ENCODE measurements at regions not wholly inside any gene's neighbourhood (a gene's known extent, or its start where the extent isn't known, plus 50 kb on each side); places are given as distances from the start of the nearest gene placed in this dataset.
"Not testable (repeated sequence)": the region's sequence is repeated elsewhere in the genome, so short reads cannot be mapped to it uniquely, and the experiment has no call there.

DNA sequence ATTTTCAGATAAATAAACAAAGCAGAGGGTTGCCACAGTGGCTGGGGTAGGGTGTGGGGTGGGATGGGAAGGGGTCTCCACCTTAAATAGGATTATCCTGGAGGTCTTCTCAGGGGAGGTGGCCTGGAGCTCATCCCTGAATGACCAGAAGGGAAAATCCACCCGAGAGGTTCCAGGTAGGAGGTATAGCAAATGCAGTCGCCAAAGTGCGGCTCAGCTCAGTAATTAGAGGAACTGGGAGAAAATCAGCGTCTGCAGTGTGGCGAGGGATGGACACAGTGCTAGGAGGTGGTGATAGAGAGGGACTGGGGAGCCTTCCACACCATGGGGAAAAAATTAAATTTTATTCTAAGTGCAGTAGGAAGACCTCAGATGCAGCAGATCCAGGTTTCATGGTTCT, 584.5 kb downstream of the MATN1 start:
- DNase-seq (ENCODE audit: low read depth in 4 of 4, low spot score in 1 of 4): no peak

DNA sequence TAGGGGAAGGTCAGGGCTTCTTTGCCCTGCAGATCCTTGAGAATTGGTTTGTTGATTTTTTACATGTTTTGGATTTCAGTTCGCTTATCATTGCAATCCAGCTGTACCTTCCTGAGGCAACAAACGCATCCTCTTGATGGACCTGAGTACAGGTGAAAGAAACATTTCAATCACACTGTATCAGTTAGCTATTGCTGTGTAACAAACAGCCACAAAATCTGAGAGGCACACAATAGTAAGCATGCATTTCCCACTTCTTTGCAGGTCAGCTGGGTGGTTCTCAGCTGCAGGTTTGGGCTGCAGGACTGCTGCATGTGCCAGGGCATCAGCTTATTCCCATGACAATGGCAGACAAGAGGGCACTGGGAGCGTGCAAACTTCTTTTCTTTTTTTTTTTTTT, 586.4 kb downstream of the MATN1 start:
- DNase-seq (ENCODE audit: low read depth in 4 of 4, low spot score in 1 of 4): no peak

DNA sequence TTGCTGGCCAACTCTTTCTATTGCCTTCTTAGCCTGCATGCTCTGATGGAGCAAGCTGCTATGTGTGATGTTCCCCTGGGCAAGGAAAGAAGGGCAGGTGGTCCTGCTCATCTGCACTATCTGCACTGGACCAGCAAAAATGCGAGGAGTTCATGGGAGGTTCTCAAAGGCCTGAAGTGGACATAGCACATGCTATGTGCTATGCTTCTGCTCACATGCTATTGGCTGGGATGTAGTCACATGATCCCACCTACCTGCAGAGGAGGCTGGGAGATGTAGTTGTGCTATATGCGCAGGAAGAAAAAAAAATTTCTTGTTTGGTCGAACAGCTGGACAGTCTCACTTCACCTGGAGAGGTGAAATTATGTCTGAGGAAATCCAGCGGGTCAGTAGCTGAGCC, 587.7 kb downstream of the MATN1 start:
- DNase-seq (ENCODE audit: low read depth in 4 of 4, low spot score in 1 of 4): no peak

DNA sequence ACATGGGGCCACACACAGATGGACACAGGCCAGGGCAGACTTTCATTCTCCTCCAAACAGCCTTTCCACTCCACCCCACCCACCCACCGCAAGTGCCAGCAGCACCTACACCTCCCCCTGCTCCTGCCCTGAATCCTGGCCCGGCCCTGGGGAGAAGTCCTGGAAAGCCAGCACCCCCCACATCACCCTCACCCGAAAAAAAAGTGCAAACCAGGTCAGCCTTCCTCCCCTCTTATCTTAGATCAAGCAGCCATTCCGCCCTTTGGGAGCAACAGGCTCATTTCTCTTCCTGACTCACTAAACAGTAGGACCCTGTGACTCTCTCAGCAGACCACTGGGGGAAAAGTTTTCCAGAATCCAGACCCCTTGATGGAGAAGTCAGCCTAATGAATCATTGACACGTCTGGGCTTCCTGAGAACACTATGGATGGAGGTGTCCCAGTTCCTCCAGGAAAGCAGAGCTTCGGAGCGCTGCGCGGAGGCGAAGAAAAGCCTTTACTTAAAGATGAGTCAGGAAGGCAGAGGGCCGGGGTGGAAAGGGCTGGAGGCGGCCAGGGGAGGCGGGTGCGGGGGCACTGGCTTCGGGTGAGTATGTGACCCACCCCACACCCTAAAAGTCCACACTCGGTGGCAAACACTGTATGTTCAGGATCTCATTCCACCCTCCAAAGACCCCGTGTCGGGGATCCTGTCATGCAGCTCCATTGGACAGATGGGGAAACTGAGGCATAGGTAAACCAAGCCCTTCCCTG, 588.7 kb downstream of the MATN1 start:
- no peak for DNase-seq (ENCODE audit: low read depth in 4 of 4, low spot score in 1 of 4)

DNA sequence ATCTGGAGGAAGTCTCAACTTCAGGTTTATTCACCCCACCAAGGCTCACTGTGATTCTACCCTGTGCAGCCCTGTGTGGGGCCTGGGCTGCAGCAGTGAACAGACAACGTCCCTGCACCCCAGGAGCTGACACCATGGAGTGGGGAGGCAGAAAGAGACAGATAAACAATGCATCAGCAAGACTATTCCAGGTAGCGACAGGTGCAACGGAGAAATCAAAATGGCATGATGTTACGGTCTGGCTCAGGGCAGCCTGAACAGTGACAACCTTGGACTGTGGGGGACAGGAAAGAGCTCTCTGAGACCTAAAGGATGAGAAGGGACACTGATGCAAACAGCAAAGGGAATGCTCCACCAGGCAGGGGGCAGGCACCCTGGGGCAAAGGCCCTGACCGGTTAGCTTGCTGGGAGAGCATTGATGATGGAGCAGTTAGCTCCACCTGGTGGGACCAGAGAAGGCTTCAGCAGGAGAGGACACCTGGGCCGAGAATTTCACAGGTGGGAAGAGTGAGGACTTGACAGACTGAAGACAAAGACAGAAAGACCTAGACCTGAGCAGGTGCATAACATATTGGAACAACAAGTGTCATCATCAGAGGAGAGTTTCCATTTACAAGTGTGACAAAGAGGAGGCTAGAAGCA, 589.9 kb downstream of the MATN1 start:
- no peak for DNase-seq (ENCODE audit: low read depth in 4 of 4, low spot score in 1 of 4)

DNA sequence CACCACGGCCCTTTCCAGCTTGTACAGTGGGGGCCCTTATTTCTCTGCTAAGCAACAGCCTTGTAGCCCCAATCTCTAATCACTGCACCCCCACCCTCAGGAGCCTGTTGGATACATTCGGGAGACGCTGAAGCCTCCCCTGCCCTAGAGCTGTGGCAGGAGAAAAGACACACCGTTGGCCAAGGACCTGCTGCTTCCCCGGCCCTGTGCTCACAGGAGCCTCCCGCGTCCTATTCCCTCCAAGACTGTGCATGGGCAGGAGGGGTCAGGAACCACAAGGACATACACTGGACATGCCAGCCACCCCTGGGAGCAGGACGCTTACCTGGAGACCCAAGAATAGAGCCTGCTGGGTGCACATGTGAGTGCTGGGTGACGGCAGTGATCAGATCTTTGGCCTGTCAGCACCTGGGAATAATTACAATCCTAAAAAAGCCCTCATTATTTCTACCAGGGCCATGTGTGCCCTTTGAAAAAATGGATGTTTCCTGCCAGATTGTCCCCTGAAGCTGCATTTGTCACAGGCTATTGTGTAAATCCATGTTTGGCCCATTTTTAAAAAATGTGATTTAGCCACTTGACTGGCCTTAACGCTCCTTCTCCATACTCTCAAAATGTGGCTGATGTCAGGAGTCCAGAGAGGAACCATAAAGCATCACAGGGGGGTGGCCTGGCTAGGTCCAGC, 590.6 kb downstream of the MATN1 start:
- no peak for DNase-seq (ENCODE audit: low read depth in 4 of 4, low spot score in 1 of 4)

DNA sequence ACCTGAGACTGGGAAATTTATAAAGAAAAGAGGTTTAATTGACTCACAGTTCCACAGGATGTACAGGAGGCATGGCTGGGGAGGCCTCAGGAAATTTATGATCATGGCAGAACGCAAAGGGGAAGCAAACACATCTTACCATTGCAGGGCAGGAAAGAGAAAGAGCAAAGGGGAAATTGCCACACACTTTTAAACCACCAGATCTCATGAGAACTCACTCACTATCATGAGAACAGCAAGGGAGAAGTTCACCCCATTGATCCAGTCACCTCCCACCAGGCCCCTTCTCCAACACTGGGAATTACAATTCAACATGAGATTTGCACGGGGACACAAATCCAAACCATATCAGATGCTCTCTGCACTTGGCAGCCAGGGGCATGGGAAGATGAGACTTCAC, 592.8 kb downstream of the MATN1 start:
- not testable (repeated sequence) for DNase-seq (ENCODE audit: low read depth in 4 of 4, low spot score in 1 of 4)

DNA sequence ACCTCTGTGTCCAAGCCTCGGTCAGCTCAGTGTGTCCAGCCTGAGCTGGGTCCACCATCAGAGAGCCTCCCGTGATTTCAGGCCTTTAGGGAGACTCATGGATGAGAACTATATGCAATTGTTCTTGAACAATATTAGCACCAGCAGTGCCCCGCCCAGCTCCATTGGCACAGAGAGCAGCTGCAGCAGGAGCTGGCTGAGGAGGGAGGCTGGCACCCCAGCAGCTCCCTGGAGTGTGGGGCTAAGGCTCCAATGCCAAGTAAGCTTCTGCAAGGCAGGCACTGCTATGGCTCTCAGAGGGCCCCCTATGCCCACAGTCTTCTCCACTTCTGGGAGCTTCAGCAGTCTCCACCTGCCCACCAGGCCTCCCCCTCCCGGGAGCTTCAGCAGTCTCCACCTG, 593.3 kb downstream of the MATN1 start:
- no peak for DNase-seq (ENCODE audit: low read depth in 4 of 4, low spot score in 1 of 4)

DNA sequence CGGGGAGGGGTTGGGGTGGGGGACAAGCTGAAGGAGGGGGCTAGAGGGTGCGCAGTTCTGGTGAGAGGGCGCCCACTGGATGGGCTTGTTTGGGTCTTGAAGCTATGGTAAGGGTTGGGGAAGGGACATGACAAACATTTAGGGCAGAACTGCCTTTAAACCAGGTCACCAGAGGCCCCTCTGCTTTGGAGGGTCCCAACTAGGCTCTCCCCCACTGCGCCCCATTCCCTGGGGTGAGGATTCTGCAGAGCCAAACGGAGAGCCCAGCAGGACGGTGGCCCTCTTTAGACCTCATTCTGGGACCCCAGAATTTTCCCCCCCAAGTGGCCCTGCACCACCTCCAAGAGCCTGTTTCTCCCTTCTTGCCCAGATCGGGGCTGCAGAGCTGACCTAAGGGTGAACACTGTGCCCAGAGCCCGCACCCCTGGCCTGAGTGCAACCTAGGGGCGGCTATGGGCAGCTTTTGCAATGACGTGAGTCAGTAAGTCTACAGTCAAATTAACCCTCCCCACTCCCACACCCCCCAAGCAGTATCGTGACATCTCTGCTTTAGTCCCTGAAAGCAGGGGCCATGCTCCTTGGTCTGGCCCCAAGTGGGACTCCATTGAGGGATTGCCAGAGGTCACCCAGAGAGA, 593.8 kb downstream of the MATN1 start:
- DNase-seq (ENCODE audit: low read depth in 4 of 4, low spot score in 1 of 4): no peak

DNA sequence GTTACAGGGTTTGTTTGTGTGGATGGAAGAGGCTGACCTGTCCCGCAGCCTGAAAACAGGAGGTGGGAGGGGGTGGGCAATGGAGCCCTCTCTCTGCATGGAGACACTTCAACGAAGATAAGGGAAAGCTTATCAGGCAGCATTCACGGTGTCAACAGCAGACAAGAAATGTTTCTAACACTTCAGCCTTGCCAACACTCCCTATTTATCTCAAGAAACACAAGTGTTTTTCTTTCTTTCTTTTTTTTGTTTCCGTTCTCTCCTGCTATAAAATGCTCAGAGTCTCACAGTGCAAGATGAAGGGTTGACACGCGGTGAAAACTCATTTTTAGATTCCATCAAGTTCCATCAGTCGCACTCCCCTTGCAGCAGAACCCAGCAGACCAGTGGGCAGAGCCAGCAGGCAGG, 594.4 kb downstream of the MATN1 start:
- DNase-seq (ENCODE audit: low read depth in 4 of 4, low spot score in 1 of 4): no peak

DNA sequence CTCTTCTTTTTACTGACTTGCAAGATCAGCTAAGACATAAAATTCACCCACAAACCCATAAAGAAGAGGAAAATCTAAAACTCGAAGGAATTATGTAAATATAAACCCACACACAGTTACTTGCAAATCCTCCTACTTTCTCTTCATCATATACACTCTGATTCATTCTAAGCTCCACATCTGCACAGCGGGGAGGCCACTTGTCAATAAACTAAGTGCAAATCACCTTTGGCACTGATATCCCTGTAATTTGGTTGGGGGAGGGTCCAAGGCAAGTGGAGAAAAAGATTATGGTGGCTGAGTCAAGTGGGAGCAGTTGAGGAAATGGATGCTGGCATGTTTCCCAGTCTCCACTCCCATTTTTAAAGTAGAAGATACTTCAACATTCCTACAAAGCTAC, 596.5 kb downstream of the MATN1 start:
- DNase-seq (ENCODE audit: low read depth in 4 of 4, low spot score in 1 of 4): no peak

DNA sequence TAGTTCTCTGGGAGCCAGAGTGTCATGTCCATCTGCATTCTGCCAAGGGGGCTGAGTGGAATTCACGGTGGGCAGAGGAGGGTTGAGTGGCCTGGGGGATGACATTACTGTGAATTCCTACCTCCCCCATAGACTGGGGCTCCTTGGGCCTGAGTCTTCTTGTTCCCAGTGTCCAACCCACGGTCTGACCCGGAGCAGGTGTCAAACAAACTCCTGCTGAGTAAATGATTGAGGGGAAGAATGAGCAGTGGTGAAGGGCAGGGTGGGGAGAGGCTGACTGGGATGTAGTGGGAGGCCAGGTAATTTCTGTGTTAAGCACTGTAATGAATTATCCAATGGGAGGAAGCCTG, 597.6 kb downstream of the MATN1 start:
- DNase-seq (ENCODE audit: low read depth in 4 of 4, low spot score in 1 of 4): no peak

DNA sequence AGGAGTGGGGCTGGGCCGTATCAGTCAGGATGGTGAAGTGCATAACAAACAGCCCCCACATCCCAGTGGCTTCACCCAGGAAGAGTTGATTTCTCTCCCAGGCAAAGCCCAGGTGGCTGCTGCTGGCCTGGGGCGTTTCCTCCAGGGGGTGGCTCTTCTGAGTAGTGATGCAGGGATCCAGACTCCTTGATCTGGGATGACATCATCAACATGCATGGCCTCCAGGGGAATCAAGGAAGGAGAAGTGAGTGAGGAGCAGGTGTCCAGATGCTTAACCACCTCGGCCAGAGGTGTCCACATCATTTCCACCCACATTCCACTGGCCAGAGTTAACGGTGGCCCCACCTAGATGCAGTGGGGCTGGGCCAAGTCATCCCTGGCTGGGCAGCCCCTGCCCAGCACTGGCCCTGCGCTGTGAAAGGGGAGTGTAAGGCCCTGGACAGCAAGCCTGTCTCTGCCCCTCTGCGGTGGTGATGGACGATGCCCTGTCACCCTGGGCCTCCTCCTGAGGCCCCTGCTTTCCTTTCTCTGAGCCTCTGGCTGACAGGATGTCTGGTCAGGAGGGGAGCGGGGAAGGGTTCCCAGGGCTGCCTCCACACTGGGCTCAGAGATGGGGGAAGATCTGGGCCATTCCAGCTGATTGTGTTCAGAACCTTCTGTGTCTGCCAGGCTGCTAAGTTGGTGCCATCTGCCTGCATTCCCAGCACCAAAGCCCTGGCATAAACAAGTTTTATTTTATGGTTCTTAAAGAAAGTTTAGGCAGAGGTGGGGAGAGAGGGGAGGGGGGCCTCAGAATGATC, 598.2 kb downstream of the MATN1 start:
- DNase-seq (ENCODE audit: low read depth in 4 of 4, low spot score in 1 of 4): no peak

DNA sequence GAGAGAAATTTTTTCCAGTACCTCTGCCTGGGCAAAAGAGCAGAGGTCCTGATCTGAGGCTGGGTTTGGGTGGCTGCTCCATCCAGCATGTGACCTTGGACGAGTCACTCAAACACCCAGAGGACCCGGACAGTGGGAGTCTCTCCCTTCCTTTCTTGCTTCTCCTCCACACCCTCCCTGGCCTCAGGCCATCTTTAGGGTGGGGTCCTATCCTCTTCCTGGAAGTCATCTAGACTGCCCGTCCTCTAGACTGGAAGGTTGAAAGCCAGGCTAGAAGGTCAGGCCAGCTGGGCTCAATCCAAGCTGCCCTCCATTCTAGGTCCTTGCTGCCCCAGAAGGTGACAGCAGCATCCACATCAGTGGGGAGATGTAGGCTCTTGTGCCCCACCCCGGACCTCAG, 599.5 kb downstream of the MATN1 start:
- no peak for DNase-seq (ENCODE audit: low read depth in 4 of 4, low spot score in 1 of 4)

DNA sequence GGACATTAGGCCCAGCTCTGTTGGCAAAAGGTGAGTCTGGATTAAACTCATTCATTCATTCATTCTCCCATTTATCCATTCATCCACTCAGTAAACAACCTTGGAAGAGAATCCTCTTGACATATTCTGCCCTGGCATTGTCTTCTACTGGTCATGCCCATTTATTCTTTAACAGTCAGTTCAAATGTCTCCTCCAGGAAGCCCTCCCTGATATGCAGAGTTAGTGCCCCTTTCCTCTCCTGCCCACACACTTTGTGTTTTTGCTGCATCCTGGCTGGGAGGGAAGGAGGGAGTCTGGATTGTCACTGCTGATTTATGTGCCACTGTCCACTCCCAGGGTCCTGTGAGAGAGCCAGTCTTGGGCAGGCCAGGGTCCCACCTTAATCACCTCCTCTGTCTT, 600.3 kb downstream of the MATN1 start:
- no peak for DNase-seq (ENCODE audit: low read depth in 4 of 4, low spot score in 1 of 4)

DNA sequence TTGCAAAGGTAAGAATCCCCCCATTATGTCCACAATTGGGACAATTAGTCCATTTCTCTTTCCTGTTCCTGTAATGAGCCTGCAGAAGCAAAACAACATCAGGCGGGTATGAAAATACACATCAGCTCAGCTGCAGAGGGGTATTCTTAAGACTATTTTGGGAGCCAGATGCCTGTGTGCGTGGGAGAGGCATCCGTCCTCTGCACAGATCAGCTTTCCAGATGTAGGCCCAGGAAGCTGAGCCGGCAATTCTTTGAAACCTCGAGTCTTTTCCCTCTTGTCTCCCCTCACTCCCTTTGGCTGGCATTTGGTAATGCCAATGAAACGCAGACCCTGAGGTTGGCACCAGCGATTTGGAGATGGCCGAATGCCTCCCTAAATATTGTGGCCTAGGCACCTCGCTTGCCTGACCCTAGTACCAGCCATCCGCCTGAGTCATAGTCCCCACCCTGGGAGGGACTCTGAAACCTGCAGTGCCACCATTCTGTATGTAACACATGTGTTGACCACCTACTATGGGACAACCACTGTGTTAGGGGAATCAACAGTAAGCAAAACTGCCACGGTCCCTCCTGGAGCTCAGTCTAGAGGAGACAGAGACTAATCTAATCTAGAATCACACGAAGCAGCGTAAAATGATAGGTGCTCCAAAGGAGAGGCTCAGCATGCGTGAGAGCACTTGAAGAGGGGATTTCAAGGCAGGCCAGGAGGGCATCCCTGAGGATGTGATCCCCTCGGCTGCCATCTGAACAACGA, 603.0 kb downstream of the MATN1 start:
- DNase-seq (ENCODE audit: low read depth in 4 of 4, low spot score in 1 of 4): no peak

DNA sequence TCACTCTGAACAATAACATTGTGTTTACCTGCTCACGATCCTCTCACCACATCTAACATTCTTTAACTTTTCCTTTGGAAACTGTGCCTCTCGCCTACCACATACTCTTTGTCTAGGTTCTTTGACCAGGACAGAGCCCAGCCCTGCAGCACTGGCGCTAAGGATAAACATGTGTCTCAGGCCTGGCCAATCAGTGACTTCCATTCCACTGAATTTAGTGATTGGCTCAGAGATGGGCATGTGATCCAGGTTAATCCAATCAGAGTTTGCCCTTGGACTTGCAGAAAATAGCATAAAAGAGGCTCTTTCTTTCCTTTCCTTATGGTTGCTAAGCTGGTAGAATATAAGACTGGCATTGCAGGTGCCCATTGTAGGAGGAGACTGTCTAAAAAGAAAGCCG, 605.7 kb downstream of the MATN1 start:
- DNase-seq (ENCODE audit: low read depth in 4 of 4, low spot score in 1 of 4): no peak

DNA sequence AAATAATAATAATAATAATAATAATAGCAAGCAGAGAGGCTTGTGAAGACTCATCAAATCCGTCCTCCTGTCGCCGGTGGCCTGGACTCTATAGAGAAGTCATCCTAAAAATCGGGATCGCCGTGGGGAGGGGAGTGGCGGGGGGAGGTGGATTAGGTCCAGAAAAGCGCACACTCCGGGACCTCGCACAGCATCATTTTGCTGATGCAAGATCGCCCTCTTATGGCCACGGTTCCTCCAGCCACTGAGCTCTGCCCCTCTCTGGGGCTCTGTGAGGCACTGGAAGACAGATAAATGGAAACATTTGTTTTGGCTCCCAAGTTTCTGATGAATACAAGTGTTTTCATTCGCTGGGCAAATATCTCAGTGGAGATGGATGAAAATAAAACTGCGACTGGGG, 612.0 kb downstream of the MATN1 start:
- DNase-seq (ENCODE audit: low read depth in 4 of 4, low spot score in 1 of 4): peak in 1 of 4 experiments; percentile 6

DNA sequence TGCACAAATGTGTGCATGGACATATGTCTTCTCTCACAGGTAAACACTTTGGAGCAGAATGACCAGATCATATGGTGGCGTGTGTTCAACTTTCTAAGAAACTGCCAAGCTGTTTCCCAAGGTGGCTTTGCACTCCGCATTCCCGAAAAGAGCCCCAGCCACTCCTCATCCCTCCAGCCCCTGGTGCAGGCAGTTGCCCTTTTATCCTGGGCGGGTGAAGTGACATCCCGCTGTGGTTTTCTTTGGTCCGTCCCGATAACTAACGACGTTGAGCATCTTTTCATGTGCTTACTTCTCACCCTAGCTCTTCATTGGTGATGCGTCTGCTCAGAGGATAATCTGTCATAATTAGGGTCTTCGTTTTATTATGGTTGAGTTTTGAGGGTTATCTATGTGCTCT, 612.5 kb downstream of the MATN1 start:
- DNase-seq (ENCODE audit: low read depth in 4 of 4, low spot score in 1 of 4): no peak

DNA sequence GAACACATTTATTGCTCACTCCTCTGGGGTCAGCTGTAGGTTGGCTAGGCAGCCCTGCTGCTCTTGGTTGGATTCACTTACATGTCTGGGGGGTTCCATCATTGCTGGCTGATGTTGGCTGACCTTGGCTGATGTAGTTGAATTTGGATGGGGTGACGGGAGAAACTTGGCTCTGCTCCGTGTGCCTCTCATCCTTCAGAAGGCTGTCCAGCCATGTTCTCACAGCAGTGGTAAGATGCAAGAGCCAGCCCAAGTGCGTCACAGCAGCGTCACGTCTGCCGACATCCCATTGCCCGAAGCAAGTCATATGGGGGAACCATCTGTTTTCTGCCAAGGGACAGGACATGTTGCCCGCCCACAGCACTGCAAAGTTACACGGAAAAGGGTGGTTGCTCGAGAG, 613.5 kb downstream of the MATN1 start:
- DNase-seq (ENCODE audit: low read depth in 4 of 4, low spot score in 1 of 4): no peak

DNA sequence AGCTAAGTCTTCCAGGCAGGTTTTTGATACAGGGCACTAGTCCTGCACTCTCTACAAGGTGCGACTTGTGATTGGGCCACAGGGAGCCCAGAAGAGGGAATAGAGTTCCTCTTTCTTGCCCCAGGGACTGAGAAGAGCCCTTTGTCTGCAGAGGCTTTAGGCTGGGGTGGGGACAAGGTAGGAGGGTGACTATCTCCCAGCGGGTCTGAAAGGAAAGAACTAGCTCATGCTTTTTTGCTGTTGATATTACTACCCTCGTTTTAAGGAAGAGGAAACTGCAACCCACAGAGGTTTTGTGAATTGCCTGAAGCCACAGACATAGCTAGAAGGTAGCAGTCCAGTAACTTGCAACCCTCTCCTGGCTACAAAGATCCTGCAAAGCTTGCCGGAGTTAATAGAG, 615.2 kb downstream of the MATN1 start:
- DNase-seq (ENCODE audit: low read depth in 4 of 4, low spot score in 1 of 4): no peak

All from stimulated activated CD4-positive, alpha-beta T cell treated with anti-CD3 and anti-CD28 coated beads, Interleukin-1b, Interleukin-23, amount 100 ng/mL, for 24 hours (primary cell).